ENCODE measurements at regions not wholly inside any gene's neighbourhood (a gene's known extent, or its start where the extent isn't known, plus 50 kb on each side); places are given as distances from the start of the nearest gene placed in this dataset.

GRCh38 chr12:45634273-45634917, 95.1 kb upstream of the ARID2 start:
- Histone ChIP-seq H3K36me3 (ENCODE audit: control insufficient read depth in 2 of 2, extremely low read depth in 1 of 2, insufficient read depth in 2 of 2, low read length in 2 of 2) (no peaks in the 10 kb centered on the region), H3K4me1 (ENCODE audit: control insufficient read depth, extremely low read depth, insufficient read depth, low read length) (peaks cover 17% of the 10 kb centered on the region), H3K9me3 (replicated peaks; ENCODE audit: control insufficient read depth, insufficient read depth, low read length) (no peaks in the 10 kb centered on the region), H3K4me2 (ENCODE audit: insufficient read depth, low read length) (no peak overlapping the region), H4K20me1 (replicated peaks; ENCODE audit: control insufficient read depth, extremely low read depth, insufficient read depth, low read length) (no peaks in the 10 kb centered on the region), H3K79me2 (ENCODE audit: control insufficient read depth, insufficient read depth, low read length) (no peaks in the 10 kb centered on the region), H3K27ac (ENCODE audit: insufficient read depth, low read depth, low read length) (no peak overlapping the region), H3K27me3 (ENCODE audit: control insufficient read depth in 2 of 2, insufficient read depth in 2 of 2, low read length in 2 of 2) (peaks cover 0 to 12% of the 10 kb centered on the region in 2 experiments), H3K9ac (replicated peaks; ENCODE audit: extremely low read depth, insufficient read depth, low read length) (no peak overlapping the region), H2AFZ (ENCODE audit: low read depth, low read length) (no peak overlapping the region), H3K9me1 (replicated peaks; ENCODE audit: control insufficient read depth, extremely low read depth, insufficient read depth, low read length) (no peaks in the 10 kb centered on the region), H3K4me3 (replicated peaks in 1 of 3; ENCODE audit: insufficient read depth in 1 of 3, low read depth in 1 of 3, low read length in 3 of 3) (no peak overlapping the region)
- CTCF ChIA-PET = no interaction called here
- peak; percentile 28 for FAIRE-seq
- TF ChIP-seq POLR2A (IDR thresholded peaks at IDR 0.05; ENCODE audit: low read depth, low read length) (no peak), EZH2 (IDR thresholded peaks at IDR 0.05; ENCODE audit: borderline replicate concordance, low read depth, low read length, severe bottlenecking) (no peak), GATA2 (IDR thresholded peaks at IDR 0.05; ENCODE audit: insufficient read depth, insufficient read length, low read depth, low read length) (no peak), MYC (IDR thresholded peaks at IDR 0.05; ENCODE audit: low read depth, low read length) (no peak), JUN (IDR thresholded peaks at IDR 0.05; ENCODE audit: borderline replicate concordance, insufficient read depth, insufficient read length, low read depth) (no peak), FOS (IDR thresholded peaks at IDR 0.05; ENCODE audit: borderline replicate concordance, insufficient read depth, low read length) (no peak), POLR2AphosphoS5 (IDR thresholded peaks at IDR 0.05; ENCODE audit: insufficient read depth, low read depth, low read length) (no peak), CTCF (IDR thresholded peaks at IDR 0.05; ENCODE audit: extremely low read depth in 1 of 2, insufficient read depth in 1 of 2, low read depth in 1 of 2, low read length in 2 of 2) (no peak)
- TF ChIP-seq, protein P1, sequence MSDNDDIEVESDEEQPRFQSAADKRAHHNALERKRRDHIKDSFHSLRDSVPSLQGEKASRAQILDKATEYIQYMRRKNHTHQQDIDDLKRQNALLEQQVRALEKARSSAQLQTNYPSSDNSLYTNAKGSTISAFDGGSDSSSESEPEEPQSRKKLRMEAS (IDR thresholded peaks at IDR 0.05; ENCODE audit: insufficient read depth, insufficient read length) = no peak
- intact Hi-C loops (cut with micrococcal nuclease) (loop anchor here (10.0 kb wide), 1 partner anchor 360 kb away; the partner anchor contains the start of gene SCAF11), dilution Hi-C loops (cut with MboI; ENCODE audit: extremely low pct_ligation_motif_present, low sequenced_read_pairs) (no loop called here)
- DNase-seq (ENCODE audit: low read depth, low spot score) = no peak
- POLR2A ChIA-PET = no interaction called here
- no TSS peak for BruUV-seq (replicated peaks)

All from endothelial cell of umbilical vein (primary cell).